Stimulated activated CD4-positive, alpha-beta T cell treated with anti-CD3 and anti-CD28 coated beads, Interleukin-1b, Interleukin-23, amount 100 ng/mL, for 48 hours (primary cell): ENCODE measurements at regions not wholly inside any gene's neighbourhood (a gene's known extent, or its start where the extent isn't known, plus 50 kb on each side); places are given as distances from the start of the nearest gene placed in this dataset.
"Not testable (repeated sequence)": the region's sequence is repeated elsewhere in the genome, so short reads cannot be mapped to it uniquely, and the experiment has no call there.

ENCODE experiments used
- DNase-seq: peaks from one replicate; pipeline ENCODE4 v3.0.0-alpha.2; 2020

DNA sequence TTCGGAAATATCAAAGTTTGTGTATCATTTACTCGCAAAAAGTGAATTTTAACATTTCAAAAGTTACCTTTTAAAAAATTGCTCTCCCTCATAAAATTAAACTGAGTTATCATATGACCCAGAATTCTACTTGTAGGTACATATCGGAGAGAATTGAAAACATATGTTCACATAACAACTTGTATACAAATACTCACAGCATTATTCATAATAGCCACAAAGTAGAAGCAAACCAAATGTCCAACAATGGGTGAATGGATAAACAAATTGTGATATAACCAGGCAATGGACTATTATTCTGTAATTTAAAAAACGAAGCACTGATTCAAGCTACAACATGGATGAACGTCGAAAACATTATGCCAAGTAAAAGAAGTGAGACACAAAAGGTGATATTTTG, 412.0 kb upstream of the TCF4 start:
- no peak for DNase-seq

DNA sequence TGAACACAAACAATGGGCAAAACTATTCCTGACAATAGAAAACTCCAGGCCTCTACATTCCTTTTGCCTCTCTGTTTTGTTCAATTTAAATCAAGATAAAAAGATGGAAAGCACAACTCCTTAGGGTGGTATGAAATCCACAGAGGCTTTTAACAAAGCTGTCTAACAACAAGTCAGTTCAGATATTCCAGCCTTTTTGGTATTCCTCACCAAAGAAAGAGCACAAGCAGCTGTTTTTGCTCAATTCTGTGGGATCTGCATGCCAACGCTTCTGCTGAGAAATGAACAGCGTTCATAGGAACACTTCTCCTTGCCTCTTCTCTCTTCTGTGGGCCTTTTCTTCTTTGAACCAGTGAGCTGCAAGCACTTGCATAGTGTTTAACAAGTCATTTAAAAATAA, 411.6 kb upstream of the TCF4 start:
- DNase-seq = no peak

DNA sequence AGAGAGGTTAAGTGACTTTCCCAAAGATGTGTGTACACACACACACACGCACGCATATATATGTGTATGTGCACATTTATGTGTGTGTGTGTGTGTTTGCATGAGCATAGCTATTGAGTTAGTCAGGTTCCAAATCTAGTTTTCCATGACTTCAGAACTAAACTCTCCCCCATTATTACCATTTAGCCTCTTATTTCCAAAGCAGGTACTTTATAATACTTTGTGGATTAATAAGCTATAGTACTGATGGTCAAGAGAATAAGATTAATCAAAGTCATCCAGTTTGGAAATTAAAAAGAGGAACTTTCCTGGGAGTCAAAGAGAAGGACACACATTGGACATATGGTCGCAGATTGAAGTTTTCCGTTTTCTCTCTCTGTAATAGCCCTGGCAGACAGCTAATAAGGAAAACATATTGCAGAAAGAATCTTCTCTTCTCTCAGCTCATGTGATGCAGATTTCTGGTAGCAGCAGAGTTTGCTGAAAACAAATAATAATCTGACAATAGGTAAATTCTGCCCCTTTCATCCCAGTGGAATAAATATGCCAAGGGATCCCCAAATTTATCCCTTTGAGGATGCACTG, 410.9 kb upstream of the TCF4 start:
- DNase-seq = no peak

DNA sequence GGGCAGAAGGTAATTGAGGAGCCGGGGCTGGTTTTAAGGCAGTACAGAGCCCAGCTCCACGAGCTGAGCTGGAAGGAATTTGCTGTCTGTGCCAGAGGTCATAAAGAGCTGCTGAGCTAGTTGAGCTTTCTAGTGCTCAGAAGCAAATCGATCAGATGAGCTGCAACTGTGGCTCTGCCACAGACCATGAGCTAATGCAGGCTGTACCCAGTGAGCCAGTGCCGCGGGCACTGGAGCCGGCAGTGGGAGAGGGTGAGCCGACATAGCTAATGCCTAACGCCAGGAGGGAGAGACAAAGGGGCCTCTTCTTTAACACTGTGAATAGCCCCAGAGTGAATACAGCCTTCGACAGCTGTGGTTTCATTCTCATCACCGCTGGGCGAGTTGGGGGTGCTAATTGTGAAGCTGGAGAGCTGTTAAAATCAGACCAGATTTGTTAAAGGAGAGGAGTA, 410.1 kb upstream of the TCF4 start:
- no peak for DNase-seq

DNA sequence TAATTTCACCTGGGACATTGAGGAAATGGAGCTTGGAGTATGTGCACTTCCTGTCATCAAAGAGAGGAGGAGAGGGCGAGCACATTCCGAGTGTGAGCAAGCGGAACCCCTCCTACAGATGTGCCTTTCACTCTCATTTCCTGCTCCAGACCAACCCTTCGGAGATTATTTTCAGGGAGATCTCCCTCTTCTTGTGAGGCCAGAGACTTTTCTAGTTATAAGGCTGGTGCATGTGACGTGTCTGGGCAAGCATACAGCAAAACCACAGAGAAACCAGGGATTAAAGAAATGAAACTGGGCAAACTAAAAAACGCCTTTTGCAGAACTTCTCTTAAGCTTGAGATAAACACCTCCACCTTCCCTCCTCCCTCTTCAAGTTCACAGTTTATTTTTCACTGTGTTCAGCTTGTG, 409.2 kb upstream of the TCF4 start:
- DNase-seq = no peak

DNA sequence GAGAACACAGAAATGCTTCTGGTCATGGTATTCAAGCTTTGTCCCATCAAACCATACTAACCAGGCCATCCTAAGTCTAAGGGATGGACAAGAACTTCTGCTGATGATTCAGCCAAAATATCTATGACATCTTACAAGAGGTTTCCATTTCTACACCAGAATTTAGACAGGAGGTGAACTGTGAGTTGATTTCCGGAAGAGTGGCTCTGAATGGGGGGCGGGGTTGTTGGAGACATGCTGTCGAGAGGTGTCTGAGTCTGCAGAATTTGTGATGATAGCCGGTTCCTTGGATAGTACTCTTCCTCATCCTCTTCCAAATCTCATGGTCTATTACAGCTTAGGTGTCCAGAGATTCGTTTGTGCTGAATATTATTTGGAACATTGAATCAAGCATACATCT, 408.7 kb upstream of the TCF4 start:
- DNase-seq = no peak

DNA sequence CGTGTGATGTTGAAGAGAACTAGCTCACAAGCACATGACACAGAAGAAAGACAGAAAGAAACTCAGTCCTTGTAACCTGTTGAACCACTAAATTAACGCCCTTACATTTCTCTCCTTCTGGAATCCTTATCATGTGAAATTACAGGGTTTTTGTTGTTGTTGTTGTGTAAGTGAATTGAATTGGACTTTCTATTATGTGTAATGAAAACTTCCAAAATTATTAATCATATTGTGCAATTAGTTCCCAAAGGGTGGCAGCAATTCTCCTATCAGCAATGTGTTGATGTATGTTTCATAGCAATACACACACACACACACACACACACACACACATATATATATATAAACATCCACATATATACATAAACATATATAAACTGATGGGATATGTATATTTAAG, 402.2 kb upstream of the TCF4 start:
- no peak for DNase-seq

DNA sequence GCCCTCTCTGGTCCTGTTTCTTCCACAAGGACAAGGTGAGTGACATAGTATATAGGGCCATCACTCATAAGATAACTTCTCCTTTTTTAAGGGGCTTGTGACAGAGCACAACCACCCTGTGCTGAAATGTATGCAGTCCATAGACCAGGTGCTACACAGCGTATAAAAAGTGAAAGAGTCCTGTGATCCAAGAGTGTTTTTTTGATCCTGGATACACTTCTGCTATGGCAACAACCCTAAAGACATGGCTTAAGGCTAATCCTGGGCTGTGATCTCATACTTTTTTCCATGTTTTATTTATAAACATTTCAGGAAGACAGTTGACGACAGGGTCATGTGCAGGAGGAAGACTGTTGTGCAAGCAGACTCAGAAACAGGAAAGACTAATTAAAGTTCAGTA, 400.5 kb upstream of the TCF4 start:
- no peak for DNase-seq

DNA sequence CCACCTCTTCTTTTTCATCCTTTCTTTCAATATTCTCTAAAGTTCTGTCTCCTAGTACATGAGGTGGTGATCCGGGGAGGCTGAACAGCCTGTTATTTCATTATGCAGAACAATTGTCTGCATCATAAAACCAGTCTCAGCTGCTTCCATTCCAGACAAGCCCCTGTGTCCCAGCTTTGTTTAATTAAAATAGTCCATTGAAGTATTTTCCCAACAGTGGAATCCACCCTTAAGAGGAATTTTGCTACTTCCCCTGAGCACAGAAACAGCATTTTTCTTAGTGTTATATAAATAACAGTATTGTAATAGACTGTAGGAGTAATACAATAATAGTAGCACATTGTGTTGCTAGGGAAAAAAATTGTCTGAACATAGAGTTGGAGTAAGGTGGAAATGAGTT, 395.4 kb upstream of the TCF4 start:
- DNase-seq = no peak

DNA sequence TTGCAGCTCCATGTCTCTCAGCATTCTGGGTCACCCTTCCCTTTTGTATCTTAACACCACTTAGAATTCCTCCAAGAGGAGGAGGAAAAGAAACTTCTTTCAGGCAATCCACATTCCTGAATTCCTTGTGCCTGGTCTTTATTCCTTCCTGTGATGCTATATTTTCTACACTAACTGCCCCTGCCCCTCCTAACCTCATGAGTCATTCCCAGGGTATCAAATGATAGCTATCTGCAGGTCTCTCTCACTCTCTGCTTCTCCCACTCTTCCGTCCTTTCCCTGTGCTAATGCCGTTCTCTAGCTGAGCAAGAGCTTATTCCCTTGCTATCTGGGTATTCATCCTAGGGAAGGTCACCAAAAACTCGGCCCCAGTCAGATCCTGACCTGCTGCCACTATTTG, 395.0 kb upstream of the TCF4 start:
- no peak for DNase-seq

DNA sequence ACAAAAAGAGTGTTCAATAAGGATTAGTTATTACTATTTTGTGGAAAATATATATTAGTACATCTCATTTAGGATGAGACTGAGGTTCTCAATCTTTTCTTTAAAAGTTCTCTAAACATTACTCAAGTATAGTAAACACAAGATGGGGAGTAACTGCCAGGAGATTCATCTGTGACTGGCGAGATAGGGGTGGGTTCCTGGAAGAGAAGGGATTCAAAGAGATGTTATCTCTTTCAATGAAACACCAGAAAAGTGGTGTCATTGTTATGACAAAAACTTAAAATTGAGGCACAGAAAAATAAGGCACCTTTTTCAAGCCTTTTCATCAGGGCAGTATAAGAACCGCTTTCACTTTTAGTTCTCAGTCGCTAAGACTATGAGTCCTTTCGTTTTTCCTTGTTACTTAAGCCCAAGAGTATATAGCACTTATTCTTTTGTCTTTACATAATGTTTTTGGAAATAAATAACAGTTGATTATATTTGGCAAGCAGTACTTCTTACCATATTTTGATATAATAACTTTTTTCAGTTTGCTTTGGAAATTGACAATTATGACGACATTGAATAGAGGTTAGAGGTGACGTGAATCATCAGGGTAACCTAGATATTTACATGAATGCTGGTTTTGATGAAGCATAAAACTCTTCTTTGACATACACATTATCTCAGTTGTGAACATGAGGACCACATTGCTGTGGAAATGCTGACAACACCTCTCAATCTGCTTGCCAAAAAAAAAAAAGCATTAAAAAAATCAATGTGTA, 393.9 kb upstream of the TCF4 start:
- DNase-seq = no peak

DNA sequence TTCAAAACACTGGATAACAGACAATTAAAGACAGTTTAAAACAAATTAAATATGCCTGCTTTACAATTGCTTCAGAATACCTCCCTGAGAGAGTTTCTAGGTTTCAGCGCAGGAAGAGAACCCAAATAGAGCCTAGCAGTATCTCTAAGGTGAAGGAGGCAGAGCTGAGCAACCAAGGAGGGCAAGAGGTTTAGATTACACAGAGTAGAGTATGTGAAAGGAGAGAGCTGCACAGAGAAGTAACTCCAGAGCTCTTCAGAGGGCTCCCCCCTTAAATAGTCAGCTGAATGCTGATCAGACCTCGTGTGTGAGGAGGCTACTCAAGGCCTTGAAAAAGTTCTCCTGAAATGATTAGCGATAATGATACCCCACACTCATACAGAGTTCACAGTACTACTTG, 386.5 kb upstream of the TCF4 start:
- DNase-seq = no peak

DNA sequence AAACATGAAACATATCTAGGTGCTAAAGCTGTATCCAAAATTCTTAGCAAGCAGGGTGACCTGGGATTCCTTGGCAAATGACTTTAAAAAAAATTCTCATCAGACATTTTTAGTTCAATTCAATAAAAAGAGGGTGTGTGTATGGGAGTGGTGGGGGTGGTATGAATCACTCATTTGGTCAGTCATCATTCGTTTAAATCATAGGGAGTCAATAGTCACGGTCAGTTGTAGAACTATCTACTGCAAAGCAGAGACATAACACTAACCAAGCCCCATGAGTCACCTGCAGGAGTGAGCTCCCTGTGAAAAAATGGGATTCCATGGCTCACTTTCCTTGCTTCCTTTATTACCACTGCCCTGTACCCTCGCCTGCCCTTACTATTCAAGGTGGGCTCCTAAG, 380.6 kb upstream of the TCF4 start:
- DNase-seq = no peak

DNA sequence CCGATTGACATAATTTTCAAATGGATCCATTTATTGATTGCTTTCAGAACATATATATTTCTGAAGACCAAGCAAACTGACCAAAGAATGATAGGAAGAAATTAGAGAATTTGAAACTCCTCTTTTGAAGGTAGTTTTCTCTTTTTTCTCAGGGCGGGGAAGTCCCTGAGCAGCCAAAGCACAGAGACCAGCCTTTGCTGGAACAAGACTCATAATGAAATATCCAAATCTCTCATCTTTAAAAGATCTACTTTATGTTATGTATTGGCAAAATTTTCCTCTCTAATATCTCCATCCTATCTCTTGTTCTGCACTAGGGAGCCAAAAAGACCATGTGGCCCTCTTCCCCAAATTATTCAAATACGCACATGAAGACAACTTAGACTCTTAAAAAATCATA, 379.0 kb upstream of the TCF4 start:
- DNase-seq = no peak

DNA sequence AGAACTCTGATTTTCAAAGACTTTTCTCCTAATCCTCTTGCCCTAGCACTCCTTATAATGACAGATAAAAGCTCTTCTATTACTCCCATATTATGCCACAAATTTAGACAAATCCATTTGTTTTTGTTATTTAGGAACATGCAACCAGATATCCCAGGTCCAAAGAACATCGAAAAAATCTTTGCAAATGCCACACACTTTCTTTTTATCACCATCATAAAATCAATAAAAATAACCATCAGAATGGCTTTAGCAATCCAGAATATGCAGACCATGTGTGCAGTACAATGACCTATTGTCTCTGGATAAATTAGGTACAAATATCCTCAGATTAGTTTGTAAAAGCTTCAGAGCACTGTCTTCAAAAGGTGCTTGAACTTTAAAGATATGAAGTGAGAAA, 376.2 kb upstream of the TCF4 start:
- no peak for DNase-seq

DNA sequence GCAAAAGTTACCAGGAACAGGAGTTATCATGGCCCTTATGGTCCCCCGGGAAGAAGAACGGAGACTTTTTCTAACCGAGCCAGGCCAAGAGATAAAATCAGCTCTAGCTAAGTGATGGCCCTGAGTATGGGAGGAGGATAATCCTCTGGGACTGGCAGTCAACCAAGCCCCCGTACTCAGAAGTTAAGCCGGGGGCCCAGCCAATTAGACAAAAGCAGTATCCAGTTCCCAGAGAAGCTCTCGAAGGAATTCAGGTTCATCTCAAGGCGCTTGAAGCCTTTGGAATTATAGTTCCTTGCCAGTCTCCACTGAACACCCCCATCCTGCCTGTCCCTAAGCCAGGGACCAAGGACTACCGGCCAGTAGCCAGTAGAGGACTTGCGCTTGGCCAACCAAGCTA, 365.3 kb upstream of the TCF4 start:
- no peak for DNase-seq

DNA sequence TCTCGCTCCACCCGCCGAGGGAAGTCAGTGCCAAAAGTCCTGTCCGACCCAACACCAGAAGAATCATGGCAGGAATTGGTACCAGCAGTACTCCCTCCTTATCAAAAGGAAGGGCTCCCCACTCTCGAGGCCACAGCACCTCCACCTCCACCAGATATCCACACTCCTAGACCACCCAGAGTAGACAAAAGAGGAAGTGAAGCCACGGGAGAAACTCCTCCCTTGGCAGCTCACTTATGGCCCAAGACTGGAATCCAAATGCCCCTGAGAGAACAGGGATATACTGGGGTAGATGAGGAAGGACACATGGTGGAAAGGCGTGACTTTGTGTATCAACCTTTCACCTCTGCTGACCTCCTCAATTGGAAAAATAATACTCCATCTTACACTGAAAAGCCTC, 363.7 kb upstream of the TCF4 start:
- not testable (repeated sequence) for DNase-seq

DNA sequence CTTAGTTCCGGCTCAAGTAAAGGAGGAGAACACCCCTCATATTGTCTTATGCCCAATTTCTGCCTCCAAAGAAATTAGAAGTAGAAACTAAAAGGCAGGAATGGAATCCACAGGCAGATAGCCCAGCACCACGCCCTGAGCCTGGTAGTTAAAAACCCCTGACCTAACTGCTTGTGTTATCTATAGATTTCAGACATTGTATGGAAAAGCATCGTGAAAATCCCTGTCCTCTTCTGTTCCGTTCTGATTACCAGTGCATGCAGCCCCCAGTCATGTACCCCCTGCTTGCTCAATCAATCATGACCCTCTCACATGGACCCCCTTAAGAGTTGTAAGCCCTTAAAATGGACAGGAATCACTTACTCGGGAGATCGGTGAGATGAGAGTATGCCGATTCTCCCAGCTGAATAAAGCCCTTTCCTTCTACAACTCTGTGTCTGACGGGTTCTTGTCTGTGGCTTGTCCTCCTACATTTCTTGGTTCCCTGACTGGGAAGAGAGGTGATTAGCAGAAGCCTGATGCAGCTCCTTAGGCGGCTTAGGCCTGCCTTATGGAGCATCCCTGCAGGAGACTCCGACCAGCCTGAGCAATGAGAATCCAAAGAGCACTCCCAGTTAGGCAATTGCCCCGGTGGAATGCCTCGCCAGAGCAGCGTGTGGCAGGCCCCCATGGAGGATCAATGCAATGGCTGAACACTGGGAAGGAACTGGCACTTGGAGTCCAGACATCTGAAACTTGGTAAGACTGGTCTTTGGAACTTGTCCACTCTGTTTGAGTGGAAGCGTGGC, 362.6 kb upstream of the TCF4 start:
- DNase-seq = no peak

DNA sequence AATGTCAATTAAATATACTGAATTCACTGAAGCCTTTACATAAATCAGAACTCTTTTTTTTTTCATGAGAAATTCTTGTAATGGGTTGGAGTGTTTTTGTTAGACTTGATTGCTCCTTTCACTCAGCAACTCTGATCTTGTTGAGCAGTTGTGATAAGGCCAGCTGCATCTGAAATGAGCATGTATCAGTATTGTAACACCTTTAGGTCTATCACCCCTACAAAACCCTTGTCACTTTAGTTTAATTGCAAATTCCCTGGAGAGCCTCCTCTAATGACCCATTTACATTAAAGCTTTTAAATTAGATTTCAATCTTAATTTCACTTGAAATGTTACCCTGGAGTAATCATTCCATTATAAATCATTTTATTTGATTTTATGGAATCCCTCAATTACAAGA, 346.8 kb upstream of the TCF4 start:
- DNase-seq = no peak

DNA sequence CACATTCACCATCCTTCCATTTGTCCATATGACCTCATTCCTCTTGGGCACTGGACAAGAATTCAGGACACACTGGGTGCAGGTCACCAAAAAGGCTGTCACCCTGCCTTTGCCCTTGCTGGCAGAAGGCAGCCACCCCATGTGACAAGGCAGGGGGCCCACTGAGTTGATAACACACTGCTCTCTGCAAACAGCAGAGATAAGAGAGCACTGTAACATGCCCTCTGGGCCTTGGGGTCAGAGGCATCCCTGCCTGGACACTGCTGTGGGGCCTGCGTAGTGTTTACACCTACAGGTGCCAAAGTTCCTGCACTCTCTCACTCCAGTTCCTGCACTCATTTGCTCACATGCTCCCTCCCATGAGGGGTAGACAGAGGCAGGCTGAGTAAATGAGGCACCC, 344.7 kb upstream of the TCF4 start:
- no peak for DNase-seq

DNA sequence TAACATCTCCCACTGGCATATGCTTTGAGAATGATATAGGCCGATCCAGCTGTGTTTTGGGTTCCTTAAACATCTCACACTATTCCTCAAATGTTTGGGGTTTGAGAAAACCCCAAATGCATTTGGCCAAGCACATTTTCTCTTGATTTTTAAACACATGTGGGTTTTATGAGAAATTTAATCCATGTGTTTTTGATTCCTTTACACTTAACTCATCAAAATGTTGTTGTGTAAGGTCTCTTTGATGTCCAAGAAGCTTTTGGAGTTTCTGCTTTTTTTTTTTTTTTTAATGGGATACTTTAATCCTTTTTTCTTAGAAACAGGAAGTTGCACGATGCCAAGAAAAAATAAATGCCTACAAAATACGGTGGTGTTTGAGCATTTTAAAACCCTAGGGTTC, 339.8 kb upstream of the TCF4 start:
- no peak for DNase-seq

DNA sequence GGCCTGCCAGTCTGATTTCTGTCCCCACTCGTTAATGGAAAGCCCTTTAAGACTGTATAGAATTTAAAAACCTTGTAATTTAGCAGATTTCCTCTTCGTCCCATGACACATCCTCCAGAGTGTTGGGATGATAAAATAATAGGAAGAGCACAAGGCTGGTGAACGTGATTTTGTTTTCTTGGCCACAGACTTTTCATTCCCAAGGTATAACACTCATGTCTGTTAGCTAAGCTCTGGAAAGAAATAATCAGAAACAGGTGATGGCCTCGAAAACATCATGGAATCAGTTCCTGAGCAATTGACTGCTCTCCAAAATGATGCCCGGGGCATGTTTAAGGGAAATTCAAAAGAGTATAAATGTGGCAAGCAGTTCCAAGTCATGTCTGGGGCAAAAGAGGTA, 337.8 kb upstream of the TCF4 start:
- no peak for DNase-seq

DNA sequence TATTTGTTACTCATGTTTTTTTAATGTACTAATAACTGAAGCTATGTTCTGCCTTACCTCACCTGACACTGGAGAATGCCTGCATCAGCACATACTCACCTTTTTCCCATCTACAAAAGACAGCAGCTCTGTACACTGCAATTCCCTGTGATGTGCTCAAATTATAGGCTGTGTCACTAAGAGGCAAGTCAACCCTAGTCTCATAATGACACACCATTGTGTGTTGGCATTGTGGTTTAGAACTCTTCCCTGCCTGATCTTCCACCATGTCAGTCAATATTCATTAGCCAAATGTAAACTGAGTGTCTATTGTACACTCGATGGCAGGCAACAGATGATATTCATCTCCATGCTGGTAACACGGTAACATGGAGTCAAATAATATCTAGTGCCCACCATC, 332.1 kb upstream of the TCF4 start:
- no peak for DNase-seq

DNA sequence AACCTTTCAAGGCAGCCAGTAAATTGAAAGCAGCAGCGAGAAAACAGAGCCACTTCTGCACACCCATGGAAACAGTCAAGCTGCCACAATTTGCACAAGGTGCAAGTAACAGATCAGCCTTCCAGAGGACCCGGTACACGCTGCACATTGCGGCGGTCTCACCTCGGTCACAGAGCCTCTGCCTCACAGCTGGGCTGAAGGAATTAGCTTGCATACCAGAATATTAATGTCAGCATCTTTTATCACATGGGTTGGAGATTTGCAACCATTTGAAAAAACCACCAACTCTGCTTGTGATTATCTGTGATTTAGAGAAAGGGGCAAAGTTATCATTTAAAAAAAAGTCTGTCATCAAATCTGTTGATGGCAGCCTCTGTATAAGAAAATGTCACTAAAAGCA, 330.5 kb upstream of the TCF4 start:
- no peak for DNase-seq
